Liver (tissue), 7 donors: ENCODE measurements at regions not wholly inside any gene's neighbourhood (a gene's known extent, or its start where the extent isn't known, plus 50 kb on each side); places are given as distances from the start of the nearest gene placed in this dataset.
A peak's percentile ranks its signal among the peaks of the same experiment; 100 is the strongest.
"Not testable (repeated sequence)": the region's sequence is repeated elsewhere in the genome, so short reads cannot be mapped to it uniquely, and the experiment has no call there.

Experiments
- DNase-seq: peaks from one replicate; pipeline ENCODE4 v3.0.0-alpha.2; 2017; ENCODE audit warnings: low spot score
- H3K27ac ChIP-seq, 2 donors: one replicate each; pipeline ENCODE4 v1.7.0; 2013; ENCODE audit warnings: inconsistent platforms in 2 of 2, low read length in 2 of 2, control low read depth in 1 of 2, low read depth in 1 of 2, mild to moderate bottlenecking in 1 of 2
- H3K27me3 ChIP-seq, 4 donors: one replicate each; pipeline versions ENCODE4 v1.6.1 to v1.7.0; 2013; ENCODE audit warnings: low read length in 3 of 4, inconsistent platforms in 1 of 4, mild to moderate bottlenecking in 1 of 4, moderate library complexity in 1 of 4; ENCODE audit not compliant: control insufficient read depth in 4 of 4, insufficient read depth in 4 of 4
- H3K36me3 ChIP-seq, 4 donors: one replicate each; pipeline versions ENCODE4 v1.6.1 to v1.7.0; 2013; ENCODE audit warnings: low read length in 3 of 4, mild to moderate bottlenecking in 3 of 4, low read depth in 1 of 4, moderate library complexity in 1 of 4; ENCODE audit not compliant: control insufficient read depth in 4 of 4, insufficient read depth in 3 of 4
- H3K4me1 ChIP-seq, 4 donors: one replicate each; pipeline versions ENCODE4 v1.6.1 to v1.7.0; 2013; ENCODE audit warnings: low read length in 3 of 4, mild to moderate bottlenecking in 3 of 4, moderate library complexity in 1 of 4; ENCODE audit not compliant: control insufficient read depth in 4 of 4, insufficient read depth in 4 of 4
- H3K4me3 ChIP-seq, 3 donors: one replicate each; pipeline versions ENCODE4 v1.6.1 to v1.7.0; 2013; ENCODE audit warnings: low read length in 3 of 3, control low read depth in 1 of 3, low read depth in 1 of 3, mild to moderate bottlenecking in 1 of 3
- H3K9ac ChIP-seq, 2 donors: one replicate each; pipeline ENCODE4 v1.7.0; 2013; ENCODE audit warnings: low read length in 2 of 2, mild to moderate bottlenecking in 2 of 2, moderate library complexity in 2 of 2, control low read depth in 1 of 2, low read depth in 1 of 2
- H3K9me3 ChIP-seq, 4 donors: one replicate each; pipeline versions ENCODE4 v1.6.1 to v1.7.0; 2013; ENCODE audit warnings: low read length in 3 of 4; ENCODE audit not compliant: control insufficient read depth in 4 of 4
- GABPA ChIP-seq, 2 donors: IDR thresholded peaks in 1 of 2; conservative IDR thresholded peaks in 1 of 2; 2 replicates each; pipeline ENCODE4 v1.6.1; 2016; ENCODE audit warnings: antibody characterized with exemption in 2 of 2, mild to moderate bottlenecking in 1 of 2, moderate library complexity in 1 of 2
- HNF4A ChIP-seq, 2 donors: conservative IDR thresholded peaks; 2 replicates each; pipeline ENCODE4 v1.6.1; 2016; ENCODE audit warnings: antibody characterized with exemption in 2 of 2, mild to moderate bottlenecking in 2 of 2
- JUND ChIP-seq, 2 donors: IDR thresholded peaks; 2 replicates each; pipeline ENCODE4 v1.6.1; 2016; ENCODE audit warnings: antibody characterized with exemption in 2 of 2
- RAD21 ChIP-seq, 2 donors: IDR thresholded peaks; 2 replicates each; pipeline ENCODE4 v1.6.1; 2016; ENCODE audit warnings: antibody characterized with exemption in 2 of 2, mild to moderate bottlenecking in 2 of 2
- RXRA ChIP-seq, 2 donors: IDR thresholded peaks; 2 replicates each; pipeline ENCODE4 v1.6.1; 2017 to 2018; ENCODE audit warnings: antibody characterized with exemption in 2 of 2, mild to moderate bottlenecking in 1 of 2
- SP1 ChIP-seq: IDR thresholded peaks from 2 replicates; pipeline ENCODE4 v1.6.1; 2018; ENCODE audit warnings: antibody characterized with exemption, mild to moderate bottlenecking
- TAF1 ChIP-seq: conservative IDR thresholded peaks from 2 replicates; pipeline ENCODE4 v1.6.1; 2016; ENCODE audit warnings: antibody characterized with exemption, mild to moderate bottlenecking
- YY1 ChIP-seq: IDR thresholded peaks from 2 replicates; pipeline ENCODE4 v1.6.1; 2016; ENCODE audit warnings: antibody characterized with exemption, mild to moderate bottlenecking
- WGBS: extraction: QIAGEN DNeasy Blood & Tissue Kit; methylation state at CpG from one replicate; pipeline ENCODE4 v1.1.7; 2013; 5-methylcytosine and 5-hydroxymethylcytosine counted together
- TF ChIP-seq, protein P1 (sequence below): IDR thresholded peaks from 2 replicates; pipeline ENCODE4 v1.6.1; 2016; ENCODE audit warnings: antibody characterized with exemption
- TF ChIP-seq, protein P2 (sequence below): IDR thresholded peaks from 2 replicates; pipeline ENCODE4 v1.6.1; 2016; ENCODE audit warnings: antibody characterized with exemption, mild to moderate bottlenecking
- TF ChIP-seq, protein P3 (sequence below): IDR thresholded peaks from 2 replicates; pipeline ENCODE4 v1.6.1; 2016; ENCODE audit warnings: antibody characterized with exemption
- donor health status: healthy.
- donor health status: healthy.
- donor health status: healthy.
- donor health status: healthy.

DNA sequence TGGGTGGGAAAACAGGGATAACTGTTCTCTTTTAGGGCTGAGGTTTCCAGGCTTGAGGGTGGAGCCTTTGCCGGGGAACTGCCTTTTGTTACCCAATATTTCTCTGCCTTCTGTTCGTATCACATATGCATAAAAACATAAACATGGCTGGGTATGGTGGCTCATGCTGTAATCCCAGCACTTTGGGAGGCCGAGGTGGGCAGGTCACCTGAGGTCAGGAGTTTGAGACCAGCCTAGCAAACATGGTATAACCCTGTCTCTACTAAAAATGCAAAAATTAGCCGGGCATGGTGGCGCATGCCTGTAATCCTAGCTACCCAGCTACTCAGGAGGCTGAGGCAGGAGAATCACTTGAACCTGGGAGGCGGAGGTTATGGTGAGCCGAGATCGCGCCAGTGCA, 60.2 kb upstream of the SHANK2 start:
- not testable (repeated sequence) for H3K27me3 ChIP-seq, H3K36me3 ChIP-seq, H3K27ac ChIP-seq, H3K9ac ChIP-seq, H3K4me3 ChIP-seq, DNase-seq, H3K9me3 ChIP-seq
- 90% methylated on average over 9 of the region's 9 CpGs for WGBS
- H3K4me1 ChIP-seq: peaks cover 3 to 13% (median 10%) of the 10 kb centered on the region in 4 donors

DNA sequence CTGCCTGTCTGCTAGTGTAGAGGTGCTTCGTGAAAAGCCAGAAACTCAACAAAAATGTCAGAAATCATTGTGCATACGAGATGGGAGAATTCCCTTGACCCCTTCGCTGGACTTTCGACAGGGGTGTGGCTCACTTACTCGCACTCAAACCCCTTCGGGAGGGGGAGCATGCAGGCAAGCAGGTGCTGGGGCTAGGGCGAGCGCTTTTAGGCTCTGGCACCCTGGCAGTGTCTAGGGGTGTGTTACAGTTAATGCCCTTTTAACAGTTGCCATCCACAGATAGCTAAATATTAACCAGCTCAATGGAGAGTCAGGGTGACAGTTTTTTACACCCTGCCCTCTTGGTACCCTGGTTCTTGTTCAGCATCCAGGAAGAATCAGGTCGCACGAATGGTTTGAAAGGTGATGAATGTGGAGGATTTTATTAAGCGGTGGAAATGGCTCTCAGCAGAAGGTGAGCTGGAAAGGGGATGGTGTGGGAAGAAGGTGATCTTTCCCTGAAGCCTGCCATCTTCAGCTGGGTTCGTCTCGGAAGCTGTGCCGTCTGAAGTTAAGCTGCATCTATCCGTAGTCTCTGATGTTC, 59.6 kb upstream of the SHANK2 start:
- H3K4me3 ChIP-seq: no peak overlapping the region
- TF ChIP-seq, protein P1, sequence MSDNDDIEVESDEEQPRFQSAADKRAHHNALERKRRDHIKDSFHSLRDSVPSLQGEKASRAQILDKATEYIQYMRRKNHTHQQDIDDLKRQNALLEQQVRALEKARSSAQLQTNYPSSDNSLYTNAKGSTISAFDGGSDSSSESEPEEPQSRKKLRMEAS: peak; percentile 34
- TF ChIP-seq HNF4A (conservative IDR thresholded peaks at IDR 0.05) (peak; percentile 56 to 68), RAD21 (IDR thresholded peaks at IDR 0.05) (peak in 1 of 2 donors; percentile 31), RXRA (IDR thresholded peaks at IDR 0.05) (peak in 1 of 2 donors; percentile 72), TAF1 (no peak), SP1 (peak; percentile 33), YY1 (peak; percentile 53)
- TF ChIP-seq, protein P2, sequence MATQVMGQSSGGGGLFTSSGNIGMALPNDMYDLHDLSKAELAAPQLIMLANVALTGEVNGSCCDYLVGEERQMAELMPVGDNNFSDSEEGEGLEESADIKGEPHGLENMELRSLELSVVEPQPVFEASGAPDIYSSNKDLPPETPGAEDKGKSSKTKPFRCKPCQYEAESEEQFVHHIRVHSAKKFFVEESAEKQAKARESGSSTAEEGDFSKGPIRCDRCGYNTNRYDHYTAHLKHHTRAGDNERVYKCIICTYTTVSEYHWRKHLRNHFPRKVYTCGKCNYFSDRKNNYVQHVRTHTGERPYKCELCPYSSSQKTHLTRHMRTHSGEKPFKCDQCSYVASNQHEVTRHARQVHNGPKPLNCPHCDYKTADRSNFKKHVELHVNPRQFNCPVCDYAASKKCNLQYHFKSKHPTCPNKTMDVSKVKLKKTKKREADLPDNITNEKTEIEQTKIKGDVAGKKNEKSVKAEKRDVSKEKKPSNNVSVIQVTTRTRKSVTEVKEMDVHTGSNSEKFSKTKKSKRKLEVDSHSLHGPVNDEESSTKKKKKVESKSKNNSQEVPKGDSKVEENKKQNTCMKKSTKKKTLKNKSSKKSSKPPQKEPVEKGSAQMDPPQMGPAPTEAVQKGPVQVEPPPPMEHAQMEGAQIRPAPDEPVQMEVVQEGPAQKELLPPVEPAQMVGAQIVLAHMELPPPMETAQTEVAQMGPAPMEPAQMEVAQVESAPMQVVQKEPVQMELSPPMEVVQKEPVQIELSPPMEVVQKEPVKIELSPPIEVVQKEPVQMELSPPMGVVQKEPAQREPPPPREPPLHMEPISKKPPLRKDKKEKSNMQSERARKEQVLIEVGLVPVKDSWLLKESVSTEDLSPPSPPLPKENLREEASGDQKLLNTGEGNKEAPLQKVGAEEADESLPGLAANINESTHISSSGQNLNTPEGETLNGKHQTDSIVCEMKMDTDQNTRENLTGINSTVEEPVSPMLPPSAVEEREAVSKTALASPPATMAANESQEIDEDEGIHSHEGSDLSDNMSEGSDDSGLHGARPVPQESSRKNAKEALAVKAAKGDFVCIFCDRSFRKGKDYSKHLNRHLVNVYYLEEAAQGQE: no peak
- TF ChIP-seq, protein P3, sequence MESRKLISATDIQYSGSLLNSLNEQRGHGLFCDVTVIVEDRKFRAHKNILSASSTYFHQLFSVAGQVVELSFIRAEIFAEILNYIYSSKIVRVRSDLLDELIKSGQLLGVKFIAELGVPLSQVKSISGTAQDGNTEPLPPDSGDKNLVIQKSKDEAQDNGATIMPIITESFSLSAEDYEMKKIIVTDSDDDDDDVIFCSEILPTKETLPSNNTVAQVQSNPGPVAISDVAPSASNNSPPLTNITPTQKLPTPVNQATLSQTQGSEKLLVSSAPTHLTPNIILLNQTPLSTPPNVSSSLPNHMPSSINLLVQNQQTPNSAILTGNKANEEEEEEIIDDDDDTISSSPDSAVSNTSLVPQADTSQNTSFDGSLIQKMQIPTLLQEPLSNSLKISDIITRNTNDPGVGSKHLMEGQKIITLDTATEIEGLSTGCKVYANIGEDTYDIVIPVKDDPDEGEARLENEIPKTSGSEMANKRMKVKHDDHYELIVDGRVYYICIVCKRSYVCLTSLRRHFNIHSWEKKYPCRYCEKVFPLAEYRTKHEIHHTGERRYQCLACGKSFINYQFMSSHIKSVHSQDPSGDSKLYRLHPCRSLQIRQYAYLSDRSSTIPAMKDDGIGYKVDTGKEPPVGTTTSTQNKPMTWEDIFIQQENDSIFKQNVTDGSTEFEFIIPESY: no peak
- H3K36me3 ChIP-seq: no peaks in the 10 kb centered on the region
- H3K9ac ChIP-seq: no peak overlapping the region
- peak; percentile 28 for DNase-seq
- no peaks in the 10 kb centered on the region for H3K9me3 ChIP-seq
- H3K4me1 ChIP-seq: peaks cover 3 to 17% (median 13%) of the 10 kb centered on the region in 4 donors
- 49% methylated on average over 15 of the region's 15 CpGs for WGBS
- no peaks in the 10 kb centered on the region for H3K27me3 ChIP-seq
- no peak overlapping the region for H3K27ac ChIP-seq

DNA sequence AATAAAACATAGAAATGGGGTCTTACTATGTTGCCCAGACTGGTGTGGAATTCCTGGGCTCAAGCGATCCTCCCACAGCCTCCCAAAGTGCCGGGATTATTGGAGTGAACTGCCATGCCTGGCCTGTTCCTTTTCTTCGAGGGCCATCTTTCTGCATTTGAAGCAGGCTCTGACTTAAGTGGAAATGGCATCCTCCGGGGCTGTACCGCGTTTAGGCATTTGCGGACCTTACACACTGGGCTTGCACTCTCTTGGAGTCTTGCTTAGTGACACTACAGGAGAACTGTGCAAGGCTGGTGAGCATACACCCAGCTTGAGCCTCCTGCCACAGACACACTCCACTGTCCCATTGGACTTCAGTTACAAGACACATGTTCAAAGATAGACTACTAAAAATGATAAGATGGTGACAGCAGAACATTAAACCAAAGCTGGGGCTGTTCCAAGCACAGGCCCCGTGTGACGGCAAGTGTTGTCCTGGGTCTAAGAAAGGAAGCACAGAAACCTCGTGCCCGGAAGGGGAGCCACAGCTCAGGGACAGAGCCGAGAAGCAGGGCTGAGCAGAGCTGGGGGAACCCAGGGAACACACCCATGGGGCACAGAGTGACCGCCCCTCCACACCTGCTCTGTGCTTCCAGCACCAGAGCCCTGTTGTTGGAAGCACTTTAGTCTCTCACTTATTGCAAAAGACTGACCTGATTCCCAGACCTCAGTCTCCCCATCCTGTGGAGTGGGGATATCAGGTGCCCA, 59.0 kb upstream of the SHANK2 start:
- Histone ChIP-seq H3K36me3 (no peaks in the 10 kb centered on the region), H3K27ac (no peak overlapping the region), H3K4me3 (no peak overlapping the region), H3K27me3 (no peaks in the 10 kb centered on the region), H3K9ac (no peak overlapping the region), H3K9me3 (no peaks in the 10 kb centered on the region), H3K4me1 (peaks cover 5 to 22% (median 16%) of the 10 kb centered on the region in 4 donors)
- TF ChIP-seq JUND (IDR thresholded peaks at IDR 0.05): no peak
- TF ChIP-seq RXRA (IDR thresholded peaks at IDR 0.05): no peak
- TF ChIP-seq SP1: no peak
- TF ChIP-seq GABPA (IDR thresholded peaks at IDR 0.05 in 1 of 2, conservative IDR thresholded peaks at IDR 0.05 in 1 of 2): no peak
- 82% methylated on average over 13 of the region's 13 CpGs for WGBS
- peak; percentile 13 for DNase-seq
